ENCODE measurements at regions not wholly inside any gene's neighbourhood (a gene's known extent, or its start where the extent isn't known, plus 50 kb on each side); places are given as distances from the start of the nearest gene placed in this dataset.
"Not testable (repeated sequence)": the region's sequence is repeated elsewhere in the genome, so short reads cannot be mapped to it uniquely, and the experiment has no call there.

DNA sequence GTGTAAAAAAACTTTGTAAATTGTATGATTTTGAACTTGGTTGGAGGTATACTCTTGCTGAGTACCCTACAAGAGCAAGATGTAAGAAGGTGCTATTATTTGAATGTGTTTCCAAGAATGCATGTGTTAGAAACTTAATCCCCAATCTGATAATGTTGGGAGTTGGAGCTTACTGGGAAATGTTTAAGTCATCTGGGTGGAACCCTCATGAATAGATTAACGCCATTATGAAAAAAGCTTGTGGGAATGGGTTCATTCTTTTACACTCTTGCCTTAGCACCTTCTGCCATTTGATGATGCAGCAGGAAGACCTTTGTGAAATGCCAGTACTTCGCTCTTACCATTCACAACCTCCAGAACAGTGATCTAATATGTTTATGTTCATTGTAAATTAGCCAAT lies 498.3 kb downstream of the TMEM135 start:
- H3K36me3 Mint-ChIP-seq = no peaks in the 10 kb centered on the region
- ATAC-seq (no peak), DNase-seq (no peak)
- no peak overlapping the region for H3K4me3 ChIP-seq (ENCODE audit: low read length)
- WGBS (ENCODE audit: insufficient coverage) = 70% methylated on average over 1 of the region's 2 CpGs
- no peaks in the 10 kb centered on the region for H3K4me1 Mint-ChIP-seq
- H3K9me3 Mint-ChIP-seq = peaks cover 3 to 8% of the 10 kb centered on the region in 2 donors
- TF ChIP-seq, protein P1, sequence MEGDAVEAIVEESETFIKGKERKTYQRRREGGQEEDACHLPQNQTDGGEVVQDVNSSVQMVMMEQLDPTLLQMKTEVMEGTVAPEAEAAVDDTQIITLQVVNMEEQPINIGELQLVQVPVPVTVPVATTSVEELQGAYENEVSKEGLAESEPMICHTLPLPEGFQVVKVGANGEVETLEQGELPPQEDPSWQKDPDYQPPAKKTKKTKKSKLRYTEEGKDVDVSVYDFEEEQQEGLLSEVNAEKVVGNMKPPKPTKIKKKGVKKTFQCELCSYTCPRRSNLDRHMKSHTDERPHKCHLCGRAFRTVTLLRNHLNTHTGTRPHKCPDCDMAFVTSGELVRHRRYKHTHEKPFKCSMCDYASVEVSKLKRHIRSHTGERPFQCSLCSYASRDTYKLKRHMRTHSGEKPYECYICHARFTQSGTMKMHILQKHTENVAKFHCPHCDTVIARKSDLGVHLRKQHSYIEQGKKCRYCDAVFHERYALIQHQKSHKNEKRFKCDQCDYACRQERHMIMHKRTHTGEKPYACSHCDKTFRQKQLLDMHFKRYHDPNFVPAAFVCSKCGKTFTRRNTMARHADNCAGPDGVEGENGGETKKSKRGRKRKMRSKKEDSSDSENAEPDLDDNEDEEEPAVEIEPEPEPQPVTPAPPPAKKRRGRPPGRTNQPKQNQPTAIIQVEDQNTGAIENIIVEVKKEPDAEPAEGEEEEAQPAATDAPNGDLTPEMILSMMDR (IDR thresholded peaks at IDR 0.05) = no peak
- H3K27ac Mint-ChIP-seq = no peak overlapping the region
- no peaks in the 10 kb centered on the region for H3K27me3 Mint-ChIP-seq (ENCODE audit: low read depth in 2 of 2)
- no peaks in the 10 kb centered on the region for H3K27me3 ChIP-seq (ENCODE audit: control insufficient read depth, insufficient read depth, low read length)
- H3K27ac ChIP-seq (ENCODE audit: low read length) = no peak overlapping the region
- no peaks in the 10 kb centered on the region for H3K9me3 ChIP-seq (ENCODE audit: control insufficient read depth, insufficient read depth, low read length)
- H3K4me1 ChIP-seq (ENCODE audit: control insufficient read depth, insufficient read depth, low read length) = no peaks in the 10 kb centered on the region
- intact Hi-C loops (cut with micrococcal nuclease) = no loop called here
- no peak overlapping the region for H3K4me3 Mint-ChIP-seq
- H3K36me3 ChIP-seq (ENCODE audit: control insufficient read depth, insufficient read depth, low read length) = no peaks in the 10 kb centered on the region

DNA sequence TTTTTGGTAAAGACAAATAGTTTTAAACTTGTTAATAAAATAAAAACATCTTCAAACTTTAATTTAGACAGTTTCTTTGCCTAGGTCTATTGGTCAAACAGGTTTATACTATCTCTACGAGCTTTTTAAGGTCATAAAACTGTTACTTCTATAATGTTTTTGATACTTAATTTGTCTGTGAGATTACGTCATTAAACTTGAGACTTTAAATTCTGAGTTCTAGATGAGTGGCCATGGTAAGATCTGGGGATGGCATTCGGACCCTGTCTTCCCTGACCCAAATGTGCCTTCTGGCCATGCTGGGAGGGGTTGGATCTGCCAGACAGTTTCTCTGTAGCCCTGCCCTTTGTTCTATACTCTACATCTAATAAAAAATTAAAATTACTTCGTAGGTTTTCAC lies 497.8 kb downstream of the TMEM135 start:
- Mint-ChIP-seq H3K4me1 (no peaks in the 10 kb centered on the region), H3K27ac (no peak overlapping the region), H3K9me3 (peaks cover 3 to 8% of the 10 kb centered on the region in 2 donors), H3K27me3 (ENCODE audit: low read depth in 2 of 2) (no peaks in the 10 kb centered on the region), H3K4me3 (no peak overlapping the region), H3K36me3 (no peaks in the 10 kb centered on the region)
- 89% methylated on average over 3 of the region's 4 CpGs for WGBS (ENCODE audit: insufficient coverage)
- DNase-seq (no peak), ATAC-seq (no peak)
- H3K4me1 ChIP-seq (ENCODE audit: control insufficient read depth, insufficient read depth, low read length) = no peaks in the 10 kb centered on the region
- no peaks in the 10 kb centered on the region for H3K9me3 ChIP-seq (ENCODE audit: control insufficient read depth, insufficient read depth, low read length)
- H3K27ac ChIP-seq (ENCODE audit: low read length) = no peak overlapping the region
- intact Hi-C loops (cut with micrococcal nuclease) = no loop called here
- TF ChIP-seq, protein P1 (IDR thresholded peaks at IDR 0.05) = no peak
- no peak overlapping the region for H3K4me3 ChIP-seq (ENCODE audit: low read length)
- H3K27me3 ChIP-seq (ENCODE audit: control insufficient read depth, insufficient read depth, low read length) = no peaks in the 10 kb centered on the region
- no peaks in the 10 kb centered on the region for H3K36me3 ChIP-seq (ENCODE audit: control insufficient read depth, insufficient read depth, low read length)

DNA sequence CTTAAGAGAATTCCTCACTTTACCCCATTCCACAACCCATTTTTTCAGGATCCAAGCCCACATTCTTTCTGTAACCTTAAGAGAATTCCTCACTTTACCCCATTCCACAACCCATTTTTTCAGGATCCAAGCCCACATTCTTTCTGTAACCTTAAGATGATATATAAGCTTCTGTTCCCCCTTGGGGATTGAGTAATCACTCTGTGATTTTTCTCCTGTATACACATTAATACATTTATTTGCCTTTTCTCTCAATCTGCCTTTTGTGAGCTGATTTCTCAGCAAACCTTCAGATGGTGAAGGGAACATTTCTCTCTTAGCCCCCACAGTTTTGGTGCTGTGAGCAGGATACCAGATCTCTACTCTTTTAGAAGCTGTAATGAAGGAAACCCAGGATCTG lies 494.1 kb downstream of the TMEM135 start:
- H3K9me3 ChIP-seq (ENCODE audit: control insufficient read depth, insufficient read depth, low read length); H3K27ac ChIP-seq (ENCODE audit: low read length); H3K27me3 ChIP-seq (ENCODE audit: control insufficient read depth, insufficient read depth, low read length); ATAC-seq; intact Hi-C loops (cut with micrococcal nuclease); H3K27me3 Mint-ChIP-seq (ENCODE audit: low read depth in 2 of 2); DNase-seq; H3K4me1 ChIP-seq (ENCODE audit: control insufficient read depth, insufficient read depth, low read length); H3K36me3 Mint-ChIP-seq; H3K36me3 ChIP-seq (ENCODE audit: control insufficient read depth, insufficient read depth, low read length); H3K4me3 ChIP-seq (ENCODE audit: low read length); H3K4me3 Mint-ChIP-seq; H3K9me3 Mint-ChIP-seq; H3K27ac Mint-ChIP-seq; H3K4me1 Mint-ChIP-seq: not testable (repeated sequence)

DNA sequence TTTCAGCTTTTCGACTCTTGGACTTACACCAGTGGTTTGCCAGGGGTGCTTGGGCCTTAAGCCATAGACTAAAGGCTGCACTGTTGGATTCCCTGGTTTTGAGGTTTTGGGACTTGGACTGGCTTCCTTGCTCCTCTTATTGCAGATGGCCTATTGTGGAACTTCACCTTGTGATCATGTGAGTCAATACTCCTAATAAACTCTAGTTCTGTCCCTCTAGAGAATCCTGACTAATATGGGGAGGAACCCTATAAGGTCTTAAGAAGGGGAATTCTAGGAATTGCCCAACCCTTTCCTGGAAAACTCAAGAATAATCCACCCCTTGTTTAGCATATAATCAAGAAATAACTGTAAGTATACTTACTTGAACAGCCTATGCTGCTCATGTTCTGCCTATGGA lies 491.8 kb downstream of the TMEM135 start:
- Histone ChIP-seq H3K27ac (ENCODE audit: low read length) (no peak overlapping the region), H3K4me1 (ENCODE audit: control insufficient read depth, insufficient read depth, low read length) (no peaks in the 10 kb centered on the region), H3K36me3 (ENCODE audit: control insufficient read depth, insufficient read depth, low read length) (no peaks in the 10 kb centered on the region), H3K4me3 (ENCODE audit: low read length) (no peak overlapping the region), H3K9me3 (ENCODE audit: control insufficient read depth, insufficient read depth, low read length) (peaks cover 5% of the 10 kb centered on the region), H3K27me3 (ENCODE audit: control insufficient read depth, insufficient read depth, low read length) (no peaks in the 10 kb centered on the region)
- Mint-ChIP-seq H3K27me3 (ENCODE audit: low read depth in 2 of 2) (no peaks in the 10 kb centered on the region), H3K27ac (no peak overlapping the region), H3K9me3 (peaks cover 2 to 8% of the 10 kb centered on the region in 2 donors), H3K36me3 (no peaks in the 10 kb centered on the region), H3K4me3 (no peak overlapping the region), H3K4me1 (no peaks in the 10 kb centered on the region)
- intact Hi-C loops (cut with micrococcal nuclease) = no loop called here
- no peak for ATAC-seq
- no peak for DNase-seq
- 83% methylated on average over 1 of the region's 1 CpG for WGBS (ENCODE audit: insufficient coverage)
- TF ChIP-seq, protein P1 (IDR thresholded peaks at IDR 0.05) = no peak

Measured in natural killer cell (primary cell).